ENCODE measurements at regions not wholly inside any gene's neighbourhood (a gene's known extent, or its start where the extent isn't known, plus 50 kb on each side); places are given as distances from the start of the nearest gene placed in this dataset.

- peak; percentile 1 for DNase-seq
Observed at GRCh38 chr10:47107007-47107747, 192.8 kb upstream of the GDF10 start.

- DNase-seq: no peak
Observed at GRCh38 chr10:47109906-47110305, 190.1 kb upstream of the GDF10 start.

DNA sequence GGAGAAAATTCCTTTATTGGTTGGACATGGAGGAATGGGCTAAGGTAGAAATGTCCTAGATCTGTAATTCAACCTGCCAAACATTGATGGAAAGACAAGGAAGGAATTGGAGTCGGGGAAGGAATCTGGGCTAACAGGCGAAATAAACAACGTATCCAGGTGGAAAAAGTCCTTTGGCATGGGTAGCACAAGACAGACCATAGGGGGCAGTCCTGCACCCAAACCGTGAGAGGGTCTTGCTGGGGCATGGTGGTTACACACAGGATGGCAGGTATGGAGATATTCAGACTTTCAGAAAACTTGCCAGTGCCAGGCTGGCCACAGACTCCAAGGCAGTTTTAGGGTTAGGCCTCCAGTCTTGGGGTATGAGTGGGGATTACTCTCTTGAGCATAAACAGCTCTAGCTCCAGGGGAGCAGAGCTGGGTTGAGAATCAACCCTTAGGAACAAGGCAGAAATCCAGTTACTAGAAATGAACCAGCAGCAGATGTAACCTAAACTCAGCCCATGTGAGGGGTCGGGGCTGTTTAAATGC is 188.6 kb upstream of the GDF10 start:
- DNase-seq: no peak

GRCh38 chr10:47112612-47113011 is 187.4 kb upstream of the GDF10 start:
- DNase-seq: no peak

DNA sequence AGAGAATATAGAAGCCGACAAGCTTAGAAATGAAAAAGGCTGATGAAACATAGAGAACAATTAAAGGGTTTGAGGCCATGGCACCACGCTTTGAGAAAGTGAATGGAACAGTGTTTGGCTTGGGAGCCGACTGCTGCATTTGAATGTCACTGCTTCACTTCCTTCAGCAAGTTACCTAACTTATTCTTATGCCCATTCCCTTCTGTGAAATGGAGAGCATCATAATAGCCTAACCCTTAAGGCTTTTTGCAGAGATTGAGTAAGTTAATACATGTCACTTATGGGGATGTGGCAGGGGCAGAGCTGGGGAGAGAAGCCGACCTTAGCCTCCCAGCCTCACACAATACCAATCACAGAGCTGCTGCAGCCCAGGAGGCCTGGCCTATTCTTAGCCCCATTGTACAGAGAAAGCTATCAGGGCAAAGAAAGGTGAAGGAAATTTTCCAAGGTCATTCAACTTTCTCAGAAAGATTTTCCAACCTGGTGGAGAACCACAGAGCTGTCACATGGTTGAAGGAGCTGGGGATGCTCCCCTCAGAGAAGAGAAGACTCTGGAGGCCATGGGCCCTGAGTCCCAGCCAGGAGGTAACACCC is 186.0 kb upstream of the GDF10 start:
- no peak for DNase-seq

DNA sequence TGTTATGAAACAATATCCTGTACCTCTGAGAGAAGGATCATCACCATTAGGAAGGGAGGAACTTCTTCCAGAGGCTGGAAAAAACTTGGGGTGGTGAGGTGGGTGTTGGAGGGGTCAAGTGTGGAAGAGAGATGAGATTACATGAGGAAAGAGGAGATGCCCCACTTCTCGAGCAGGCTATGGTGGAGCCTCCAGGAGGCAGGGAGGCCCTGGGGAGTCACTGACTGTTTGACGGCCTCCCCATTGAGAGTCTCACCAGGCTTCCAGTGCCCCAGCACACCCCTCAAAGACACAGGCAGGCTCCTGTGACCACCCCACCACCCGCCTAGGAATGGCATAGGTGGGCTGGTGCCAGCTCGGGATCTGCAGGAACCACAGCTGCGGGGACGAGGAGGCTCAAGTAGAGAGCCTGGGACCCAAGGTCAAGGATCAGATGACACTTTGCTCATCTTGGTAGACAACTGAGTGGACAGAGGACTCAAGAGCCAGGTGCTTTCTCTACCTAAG is 185.3 kb upstream of the GDF10 start:
- no peak for DNase-seq

DNA sequence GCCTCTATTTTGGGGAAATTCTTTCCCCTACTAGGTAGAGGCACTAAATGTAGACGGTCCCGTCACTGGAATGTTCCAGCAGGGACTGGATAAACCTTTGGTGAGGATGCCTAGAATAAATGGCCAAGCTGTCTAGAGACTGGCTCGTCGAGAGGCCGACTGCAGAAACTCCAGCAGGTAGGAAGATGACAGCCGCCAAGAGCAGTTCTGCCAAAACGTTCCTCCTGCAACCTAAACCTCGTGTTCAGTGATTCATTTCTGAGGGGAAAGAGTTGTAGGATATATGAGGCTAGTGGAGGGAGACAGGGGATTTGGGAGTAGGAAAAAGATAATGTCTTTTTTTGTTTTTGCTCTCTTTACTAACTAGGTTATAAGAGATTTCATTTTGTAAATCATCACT is 184.7 kb upstream of the GDF10 start:
- no peak for DNase-seq

DNA sequence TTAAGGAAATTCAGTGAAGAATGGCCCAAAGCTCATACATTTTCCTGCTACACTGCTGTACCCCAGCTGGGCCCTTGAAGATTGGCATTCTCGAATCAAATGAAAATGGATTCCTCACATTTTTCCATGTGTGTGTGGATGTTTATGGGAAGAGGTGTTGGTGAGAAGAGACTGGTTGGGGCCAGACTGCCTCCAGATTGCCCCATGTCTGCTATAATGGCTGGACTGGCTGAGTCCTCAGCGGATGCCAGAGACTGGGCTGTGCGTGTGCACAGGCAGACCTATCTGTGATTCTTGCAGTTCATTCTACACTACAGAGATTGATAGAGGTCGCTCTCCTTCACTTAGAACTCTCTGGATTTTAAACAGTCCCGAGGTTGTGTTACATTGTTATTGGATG is 183.6 kb upstream of the GDF10 start:
- no peak for DNase-seq

GRCh38 chr10:47118326-47118725 is 181.7 kb upstream of the GDF10 start:
- no peak for DNase-seq

- DNase-seq: no peak
Observed at GRCh38 chr10:47121336-47121735, 178.7 kb upstream of the GDF10 start.

GRCh38 chr10:47123716-47124288 is 176.2 kb upstream of the GDF10 start:
- DNase-seq: no peak

- no peak for DNase-seq
Observed at GRCh38 chr10:47127188-47127785, 172.7 kb upstream of the GDF10 start.

DNA sequence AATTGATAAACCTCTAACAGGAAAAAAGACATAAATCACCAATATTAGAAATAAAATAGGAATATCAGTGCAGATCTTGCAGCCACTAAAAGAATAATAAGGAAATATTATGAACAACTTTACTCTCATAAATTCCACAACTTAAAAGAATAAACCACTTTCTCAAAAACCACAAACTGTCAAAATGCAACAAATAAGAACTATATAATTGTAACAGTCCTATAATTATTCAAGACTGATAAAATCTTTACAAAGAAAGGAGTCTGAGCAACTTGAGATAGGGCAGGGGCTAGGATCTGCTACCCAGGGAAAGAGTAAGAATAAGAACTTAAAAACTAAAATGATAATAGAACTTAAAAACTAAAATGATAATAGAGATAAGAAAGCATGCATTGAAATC is 169.5 kb upstream of the GDF10 start:
- no peak for DNase-seq

- DNase-seq: no peak
Observed at GRCh38 chr10:47133871-47134570, 166.0 kb upstream of the GDF10 start.

DNA sequence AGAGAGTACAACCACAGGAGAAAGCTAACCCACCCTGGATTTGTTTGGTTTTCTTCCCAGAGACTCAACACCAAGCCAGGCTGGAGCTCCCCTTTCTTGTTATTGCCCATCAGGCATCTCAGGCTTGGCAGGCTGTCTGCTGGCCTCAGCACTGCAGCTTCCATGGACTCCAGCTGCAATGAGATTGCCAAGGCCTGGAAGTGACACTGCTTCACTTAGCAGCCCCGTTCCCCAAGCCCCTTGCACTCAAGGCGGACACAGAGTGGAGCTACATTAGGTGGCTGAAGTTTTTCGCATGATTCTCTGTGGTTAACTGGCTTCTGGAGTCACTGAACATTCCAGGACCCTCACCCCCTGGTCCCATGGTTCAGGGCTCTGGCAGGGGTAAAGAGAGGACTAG is 163.1 kb upstream of the GDF10 start:
- no peak for DNase-seq

- DNase-seq: no peak
Observed at GRCh38 chr10:47137311-47137851, 162.6 kb upstream of the GDF10 start.

- DNase-seq: no peak
Observed at GRCh38 chr10:47139121-47139520, 160.9 kb upstream of the GDF10 start.

DNA sequence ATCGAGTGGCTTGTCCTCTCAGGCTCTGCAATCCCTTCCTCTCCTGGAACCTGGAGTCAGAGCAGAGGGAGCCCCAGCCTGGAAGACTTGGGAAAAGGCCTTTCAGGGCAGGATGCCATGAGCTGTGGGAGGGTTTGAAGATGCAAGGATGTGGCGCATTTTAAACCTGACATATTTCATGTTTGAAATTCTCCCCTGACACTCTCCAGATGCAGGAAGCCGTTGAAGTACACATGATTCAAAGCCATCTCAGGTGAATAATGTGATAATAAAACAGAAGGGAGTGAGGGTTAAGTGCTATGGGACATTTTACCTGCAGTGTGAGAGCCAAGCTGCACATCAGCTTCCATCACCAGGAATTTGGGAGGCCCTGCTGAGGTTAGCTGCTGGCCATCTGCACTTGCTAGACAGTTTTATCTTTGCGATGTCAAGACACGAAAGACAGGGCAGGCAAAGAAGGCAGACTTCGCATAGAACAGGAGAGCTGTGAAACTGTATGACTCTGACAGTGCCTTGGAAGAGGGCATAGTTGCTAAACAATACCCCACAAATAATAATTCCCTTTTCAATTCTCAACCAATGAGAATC is 159.1 kb upstream of the GDF10 start:
- no peak for DNase-seq

- no peak for DNase-seq
Observed at GRCh38 chr10:47141349-47141748, 158.6 kb upstream of the GDF10 start.

DNA sequence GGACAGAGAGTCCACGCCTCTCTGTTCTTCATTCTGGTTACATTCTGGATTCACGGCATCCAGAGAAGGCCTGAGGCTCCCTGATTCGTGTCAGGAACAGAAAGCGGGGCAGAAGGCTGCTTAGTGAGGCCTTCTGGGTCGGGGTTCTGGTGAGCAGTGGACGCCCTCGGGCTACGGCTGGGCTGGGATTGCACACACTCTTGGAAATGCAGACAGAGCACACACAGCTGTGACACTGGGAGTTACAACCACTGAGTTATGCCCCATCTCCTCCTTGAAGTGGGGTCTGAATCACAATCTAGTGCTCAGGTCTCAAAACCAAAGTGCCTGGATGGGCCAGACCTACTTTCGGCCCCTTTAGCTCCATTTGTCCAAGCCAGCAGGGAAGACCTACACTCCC is 156.9 kb upstream of the GDF10 start:
- no peak for DNase-seq

DNA sequence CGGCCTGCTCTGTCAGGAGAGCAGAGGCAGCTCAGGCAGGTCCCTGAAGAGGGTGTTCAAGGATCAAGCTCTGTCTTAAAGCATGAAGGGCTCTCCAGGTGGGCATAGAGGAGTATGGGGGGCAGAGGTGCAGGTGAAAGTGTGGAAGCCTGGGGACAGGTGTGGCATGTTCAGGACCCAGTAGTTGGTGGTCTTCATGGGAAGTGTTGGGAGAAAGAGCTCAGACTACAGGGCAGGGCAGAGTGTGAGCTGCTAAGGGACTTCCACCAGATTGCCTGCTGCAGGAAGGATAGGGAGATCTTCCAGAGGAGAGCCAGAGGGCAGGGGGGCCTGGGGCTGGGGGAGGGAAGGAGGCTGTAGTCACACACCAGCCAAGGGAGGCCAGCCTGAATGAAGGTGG is 156.5 kb upstream of the GDF10 start:
- no peak for DNase-seq

GRCh38 chr10:47144525-47144924 is 155.5 kb upstream of the GDF10 start:
- no peak for DNase-seq
